OCI-LY7 (cell line): ENCODE measurements at regions not wholly inside any gene's neighbourhood (a gene's known extent, or its start where the extent isn't known, plus 50 kb on each side); places are given as distances from the start of the nearest gene placed in this dataset.
"Not testable (repeated sequence)": the region's sequence is repeated elsewhere in the genome, so short reads cannot be mapped to it uniquely, and the experiment has no call there.

Experiments used
- BruUV-seq: library from RNA; stranded (reverse); fragments of 400-500 nt; replicated peaks from 2 replicates; lab custom pipeline; 2021; lab: Mats Ljungman, UMichigan
- CTCF ChIA-PET: fragments of 300-600 bp; sonication (Branson Sonifier 250); formaldehyde crosslinking; loops from one replicate; lab custom pipeline; 2022; ENCODE audit warnings: antibody characterized with exemption; ENCODE audit not compliant: unreplicated experiment; lab: Charles Lee
- POLR2A ChIA-PET: fragments of 300-600 bp; sonication (Branson Sonifier 250); formaldehyde crosslinking; loops from one replicate; lab custom pipeline; 2022; ENCODE audit warnings: antibody characterized with exemption; lab: Charles Lee
- DNase-seq: peaks from one replicate; pipeline ENCODE4 v3.0.0-alpha.2; 2015; ENCODE audit warnings: low spot score
- H2AFZ ChIP-seq: fragments of 200-600 bp; sonication (generic), shearing (Covaris generic); 2 replicates; pipeline ENCODE4 v1.6.1; 2014; ENCODE audit warnings: mild to moderate bottlenecking, antibody characterized with exemption, low read length, moderate library complexity
- H3K27ac ChIP-seq: fragments of 200-600 bp; sonication (generic); 2 replicates; pipeline ENCODE4 v1.5.1; 2014; ENCODE audit warnings: mixed run types, low read depth, mild to moderate bottlenecking, moderate library complexity, low read length, inconsistent platforms; ENCODE audit not compliant: poor library complexity, severe bottlenecking
- H3K36me3 ChIP-seq: fragments of 200-600 bp; sonication (generic); 2 replicates; pipeline ENCODE4 v1.6.1; 2014; ENCODE audit warnings: mild to moderate bottlenecking, antibody characterized with exemption, low read length, moderate library complexity, mixed read lengths; ENCODE audit not compliant: insufficient read depth
- H3K4me1 ChIP-seq: fragments of 200-600 bp; sonication (generic); 2 replicates; pipeline ENCODE4 v1.5.1; 2014; ENCODE audit warnings: mild to moderate bottlenecking, low read length; ENCODE audit not compliant: insufficient read depth, poor library complexity, severe bottlenecking
- H3K4me2 ChIP-seq: fragments of 200-600 bp; sonication (generic); 2 replicates; pipeline ENCODE4 v1.6.1; 2014; ENCODE audit warnings: mild to moderate bottlenecking, low read length
- H3K4me3 ChIP-seq: fragments of 200-600 bp; sonication (generic); 2 replicates; pipeline ENCODE4 v1.5.1; 2014; ENCODE audit warnings: mild to moderate bottlenecking, low read depth, low read length; ENCODE audit not compliant: poor library complexity, severe bottlenecking
- H3K79me2 ChIP-seq: fragments of 200-600 bp; sonication (generic); 2 replicates; pipeline ENCODE4 v1.6.1; 2016; ENCODE audit warnings: low read depth, mild to moderate bottlenecking, low read length, moderate library complexity, mixed read lengths; ENCODE audit not compliant: insufficient read depth
- H3K9me2 ChIP-seq: fragments of 200-600 bp; sonication (generic); 2 replicates; pipeline ENCODE4 v1.6.1; 2016; ENCODE audit warnings: mild to moderate bottlenecking, low read length, mixed read lengths; ENCODE audit not compliant: insufficient read depth
- H3K9me3 ChIP-seq: fragments of 200-600 bp; sonication (generic); 2 replicates; pipeline ENCODE4 v1.6.1; 2014; ENCODE audit warnings: mild to moderate bottlenecking, mixed run types, low read length, mixed read lengths
- H4K20me1 ChIP-seq: fragments of 200-600 bp; sonication (generic); 2 replicates; pipeline ENCODE4 v1.6.1; 2014; ENCODE audit warnings: mild to moderate bottlenecking, antibody characterized with exemption, low read length, moderate library complexity, mixed read lengths; ENCODE audit not compliant: insufficient read depth
- EZH2phosphoT487 ChIP-seq: fragments of 200-600 bp; sonication (generic); IDR thresholded peaks from 2 replicates; pipeline ENCODE4 v1.6.1; 2018; ENCODE audit warnings: low read depth, borderline replicate concordance, mild to moderate bottlenecking, mixed run types, antibody characterized with exemption, low read length, moderate library complexity, mixed read lengths
- intact Hi-C: fragments of 100-400 bp; cut with micrococcal nuclease; formaldehyde crosslinking; loops from one replicate; pipeline ENCODE4 v1.10.0; 2022; ENCODE audit not compliant: unreplicated experiment
- TF ChIP-seq, protein P1 (sequence below): fragments of 200-600 bp; sonication (generic); conservative IDR thresholded peaks from 2 replicates; pipeline ENCODE4 v1.5.1; 2014; ENCODE audit warnings: mild to moderate bottlenecking, antibody characterized with exemption, low read length, moderate library complexity, mixed read lengths

DNA sequence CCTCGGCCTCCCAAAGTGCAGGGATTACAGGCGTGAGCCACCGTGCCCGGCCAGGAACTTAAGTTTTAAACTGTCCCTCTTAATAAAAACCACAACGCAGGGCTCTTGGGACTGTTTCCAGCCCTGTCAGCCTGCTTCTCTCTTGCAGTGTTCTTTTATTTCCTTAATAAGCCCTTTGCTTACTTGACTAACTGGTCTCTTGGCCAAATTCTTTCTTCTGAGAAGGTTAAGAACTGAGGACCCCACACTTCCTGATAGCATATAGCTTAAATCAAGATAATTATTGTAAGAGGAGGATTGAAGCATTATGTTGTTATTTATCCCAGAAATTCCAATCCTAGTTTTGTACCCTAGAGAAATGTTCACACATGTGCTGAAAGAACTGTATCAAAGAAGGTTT lies 128.2 kb upstream of the UXS1 start:
- no peak overlapping the region for H3K27ac ChIP-seq
- H3K9me2 ChIP-seq: no peaks in the 10 kb centered on the region
- H3K36me3 ChIP-seq: no peaks in the 10 kb centered on the region
- H3K4me1 ChIP-seq: no peaks in the 10 kb centered on the region
- POLR2A ChIA-PET: no interaction called here
- BruUV-seq: no TSS peak
- H3K4me3 ChIP-seq: no peak overlapping the region
- no peak for DNase-seq
- no peak for TF ChIP-seq EZH2phosphoT487
- TF ChIP-seq, protein P1, sequence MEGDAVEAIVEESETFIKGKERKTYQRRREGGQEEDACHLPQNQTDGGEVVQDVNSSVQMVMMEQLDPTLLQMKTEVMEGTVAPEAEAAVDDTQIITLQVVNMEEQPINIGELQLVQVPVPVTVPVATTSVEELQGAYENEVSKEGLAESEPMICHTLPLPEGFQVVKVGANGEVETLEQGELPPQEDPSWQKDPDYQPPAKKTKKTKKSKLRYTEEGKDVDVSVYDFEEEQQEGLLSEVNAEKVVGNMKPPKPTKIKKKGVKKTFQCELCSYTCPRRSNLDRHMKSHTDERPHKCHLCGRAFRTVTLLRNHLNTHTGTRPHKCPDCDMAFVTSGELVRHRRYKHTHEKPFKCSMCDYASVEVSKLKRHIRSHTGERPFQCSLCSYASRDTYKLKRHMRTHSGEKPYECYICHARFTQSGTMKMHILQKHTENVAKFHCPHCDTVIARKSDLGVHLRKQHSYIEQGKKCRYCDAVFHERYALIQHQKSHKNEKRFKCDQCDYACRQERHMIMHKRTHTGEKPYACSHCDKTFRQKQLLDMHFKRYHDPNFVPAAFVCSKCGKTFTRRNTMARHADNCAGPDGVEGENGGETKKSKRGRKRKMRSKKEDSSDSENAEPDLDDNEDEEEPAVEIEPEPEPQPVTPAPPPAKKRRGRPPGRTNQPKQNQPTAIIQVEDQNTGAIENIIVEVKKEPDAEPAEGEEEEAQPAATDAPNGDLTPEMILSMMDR: no peak
- intact Hi-C loops: no loop called here
- CTCF ChIA-PET: no interaction called here
- no peaks in the 10 kb centered on the region for H4K20me1 ChIP-seq
- no peak overlapping the region for H3K4me2 ChIP-seq
- H3K79me2 ChIP-seq: no peaks in the 10 kb centered on the region
- H2AFZ ChIP-seq: no peak overlapping the region
- no peaks in the 10 kb centered on the region for H3K9me3 ChIP-seq

DNA sequence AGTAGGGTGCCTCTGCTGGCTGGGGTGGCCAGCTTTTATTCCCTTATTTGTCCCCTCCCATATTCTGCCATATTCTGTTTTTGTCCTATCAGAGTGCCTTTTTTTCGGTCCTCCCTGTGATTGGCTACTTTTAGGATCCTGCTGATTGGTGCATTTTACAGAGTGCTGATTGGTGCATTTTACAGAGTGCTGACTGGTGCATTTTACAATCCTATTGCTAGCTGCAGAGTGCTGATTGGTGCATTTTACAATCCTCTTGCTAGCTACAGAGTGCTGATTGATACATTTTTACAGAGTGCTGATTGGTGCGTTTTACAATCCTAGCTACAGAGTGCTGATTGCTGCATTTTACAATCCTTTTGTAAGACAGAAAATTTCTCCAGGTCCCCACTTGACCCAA lies 126.3 kb upstream of the UXS1 start:
- DNase-seq, H3K4me1 ChIP-seq, H3K4me2 ChIP-seq, H3K4me3 ChIP-seq, H3K9me2 ChIP-seq, H3K79me2 ChIP-seq, H3K27ac ChIP-seq, H2AFZ ChIP-seq, intact Hi-C loops, BruUV-seq, H4K20me1 ChIP-seq, CTCF ChIA-PET, POLR2A ChIA-PET, H3K9me3 ChIP-seq, H3K36me3 ChIP-seq: not testable (repeated sequence)

- no peak overlapping the region for H3K27ac ChIP-seq
- H2AFZ ChIP-seq: no peak overlapping the region
- intact Hi-C loops: no loop called here
- no peaks in the 10 kb centered on the region for H4K20me1 ChIP-seq
- no peaks in the 10 kb centered on the region for H3K79me2 ChIP-seq
- no peaks in the 10 kb centered on the region for H3K36me3 ChIP-seq
- no peaks in the 10 kb centered on the region for H3K9me3 ChIP-seq
- no TSS peak for BruUV-seq
- POLR2A ChIA-PET: no interaction called here
- TF ChIP-seq, protein P1: no peak
- no peak for TF ChIP-seq EZH2phosphoT487
- no peaks in the 10 kb centered on the region for H3K4me1 ChIP-seq
- no peaks in the 10 kb centered on the region for H3K9me2 ChIP-seq
- no peak for DNase-seq
- H3K4me3 ChIP-seq: no peak overlapping the region
- CTCF ChIA-PET: no interaction called here
- H3K4me2 ChIP-seq: no peak overlapping the region
Measured at GRCh38 chr2:106316915-106317314, 122.8 kb upstream of the UXS1 start.
